HUES6 (cell line): ENCODE measurements at regions not wholly inside any gene's neighbourhood (a gene's known extent, or its start where the extent isn't known, plus 50 kb on each side); places are given as distances from the start of the nearest gene placed in this dataset.

Source experiments
- H3K27ac ChIP-seq: 2 replicates; pipeline ENCODE4 v1.7.0; 2013; ENCODE audit warnings: low read depth, mild to moderate bottlenecking, low read length, inconsistent platforms
- H3K27me3 ChIP-seq: 2 replicates; pipeline ENCODE4 v1.6.1; 2013; ENCODE audit warnings: low read length; ENCODE audit not compliant: control insufficient read depth, insufficient read depth
- H3K36me3 ChIP-seq: 2 replicates; pipeline ENCODE4 v1.6.1; 2013; ENCODE audit warnings: low read length; ENCODE audit not compliant: control insufficient read depth, insufficient read depth
- H3K4me1 ChIP-seq: 2 replicates; pipeline ENCODE4 v1.6.1; 2013; ENCODE audit warnings: low read length; ENCODE audit not compliant: control insufficient read depth, insufficient read depth
- H3K4me3 ChIP-seq: 2 replicates; pipeline ENCODE4 v1.5.1; 2013; ENCODE audit warnings: low read depth, low read length
- H3K9ac ChIP-seq: one replicate; pipeline ENCODE4 v1.6.1; 2013; ENCODE audit warnings: mild to moderate bottlenecking, low read length
- H3K9me3 ChIP-seq: 2 replicates; pipeline ENCODE4 v1.6.1; 2013; ENCODE audit warnings: low read depth, low read length; ENCODE audit not compliant: control insufficient read depth, insufficient read depth

GRCh38 chr1:235049217-235049616, 79.4 kb downstream of the TOMM20 start:
- peaks cover 10% of the 10 kb centered on the region; the same call in 1 of the 2 replicates for H3K4me1 ChIP-seq
- no peaks in the 10 kb centered on the region for H3K36me3 ChIP-seq
- no peaks in the 10 kb centered on the region for H3K27me3 ChIP-seq
- no peak overlapping the region for H3K9ac ChIP-seq
- no peak overlapping the region for H3K4me3 ChIP-seq
- H3K27ac ChIP-seq, result no peak overlapping the region
- H3K9me3 ChIP-seq, result no peaks in the 10 kb centered on the region

GRCh38 chr1:235047331-235047871, 81.2 kb downstream of the TOMM20 start:
- H3K9ac ChIP-seq, result no peak overlapping the region
- H3K36me3 ChIP-seq, result no peaks in the 10 kb centered on the region
- peaks cover 10% of the 10 kb centered on the region; the same call in 1 of the 2 replicates for H3K4me1 ChIP-seq
- H3K4me3 ChIP-seq, result no peak overlapping the region
- no peak overlapping the region for H3K27ac ChIP-seq
- no peaks in the 10 kb centered on the region for H3K9me3 ChIP-seq
- no peaks in the 10 kb centered on the region for H3K27me3 ChIP-seq

- Histone ChIP-seq H3K36me3 (no peaks in the 10 kb centered on the region), H3K9me3 (no peaks in the 10 kb centered on the region), H3K27me3 (no peaks in the 10 kb centered on the region), H3K27ac (no peak overlapping the region), H3K4me3 (no peak overlapping the region), H3K9ac (no peak overlapping the region), H3K4me1 (peaks cover 8% of the 10 kb centered on the region; the same call in 1 of the 2 replicates)
Measured at GRCh38 chr1:235045921-235046601, 82.6 kb downstream of the TOMM20 start.

GRCh38 chr1:235045034-235045690, 83.5 kb downstream of the TOMM20 start:
- Histone ChIP-seq H3K27ac (no peak overlapping the region), H3K9me3 (no peaks in the 10 kb centered on the region), H3K4me3 (no peak overlapping the region), H3K27me3 (no peaks in the 10 kb centered on the region), H3K36me3 (no peaks in the 10 kb centered on the region), H3K9ac (no peak overlapping the region), H3K4me1 (peaks cover 3% of the 10 kb centered on the region; the same call in 1 of the 2 replicates)

- no peaks in the 10 kb centered on the region for H3K36me3 ChIP-seq
- H3K4me1 ChIP-seq, result peaks cover 3% of the 10 kb centered on the region; the same call in 1 of the 2 replicates
- no peaks in the 10 kb centered on the region for H3K27me3 ChIP-seq
- no peak overlapping the region for H3K27ac ChIP-seq
- H3K9ac ChIP-seq, result no peak overlapping the region
- peaks cover 9% of the 10 kb centered on the region; the same call in 1 of the 2 replicates for H3K9me3 ChIP-seq
- H3K4me3 ChIP-seq, result no peak overlapping the region
Measured at GRCh38 chr1:235043234-235043633, 85.4 kb downstream of the TOMM20 start.

GRCh38 chr1:235038701-235039100, 89.9 kb downstream of the TOMM20 start:
- Histone ChIP-seq H3K36me3 (no peaks in the 10 kb centered on the region), H3K4me1 (no peaks in the 10 kb centered on the region), H3K9ac (no peak overlapping the region), H3K27ac (no peak overlapping the region), H3K4me3 (no peak overlapping the region), H3K27me3 (no peaks in the 10 kb centered on the region), H3K9me3 (peaks cover 9% of the 10 kb centered on the region; the same call in 1 of the 2 replicates)

- no peak overlapping the region for H3K9ac ChIP-seq
- peaks cover 12% of the 10 kb centered on the region; the same call in 1 of the 2 replicates for H3K9me3 ChIP-seq
- no peaks in the 10 kb centered on the region for H3K27me3 ChIP-seq
- H3K4me3 ChIP-seq, result no peak overlapping the region
- no peaks in the 10 kb centered on the region for H3K36me3 ChIP-seq
- H3K4me1 ChIP-seq, result no peaks in the 10 kb centered on the region
- no peak overlapping the region for H3K27ac ChIP-seq
Measured at GRCh38 chr1:235035928-235036327, 92.7 kb downstream of the TOMM20 start.

- Histone ChIP-seq H3K9me3 (peaks cover 17% of the 10 kb centered on the region), H3K4me1 (no peaks in the 10 kb centered on the region), H3K9ac (no peak overlapping the region), H3K27me3 (no peaks in the 10 kb centered on the region), H3K4me3 (no peak overlapping the region), H3K36me3 (no peaks in the 10 kb centered on the region), H3K27ac (no peak overlapping the region)
Measured at GRCh38 chr1:235030919-235031596, 97.6 kb downstream of the TOMM20 start.

- H3K27ac ChIP-seq, result no peak overlapping the region
- no peak overlapping the region for H3K4me3 ChIP-seq
- no peaks in the 10 kb centered on the region for H3K36me3 ChIP-seq
- H3K4me1 ChIP-seq, result peaks cover 7% of the 10 kb centered on the region
- peaks cover 17% of the 10 kb centered on the region for H3K9me3 ChIP-seq
- H3K9ac ChIP-seq, result no peak overlapping the region
- no peaks in the 10 kb centered on the region for H3K27me3 ChIP-seq
Measured at GRCh38 chr1:235027862-235028250, 100.8 kb downstream of the TOMM20 start.

- Histone ChIP-seq H3K36me3 (no peaks in the 10 kb centered on the region), H3K27me3 (no peaks in the 10 kb centered on the region), H3K9ac (no peak overlapping the region), H3K9me3 (peaks cover 17% of the 10 kb centered on the region), H3K4me3 (no peak overlapping the region), H3K27ac (no peak overlapping the region), H3K4me1 (peaks cover 12% of the 10 kb centered on the region)
Measured at GRCh38 chr1:235027076-235027861, 101.4 kb downstream of the TOMM20 start.
